HG03025 (cell line): ENCODE measurements at regions not wholly inside any gene's neighbourhood (a gene's known extent, or its start where the extent isn't known, plus 50 kb on each side); places are given as distances from the start of the nearest gene placed in this dataset.

Experiments
- ATAC-seq: cut with Tn5 transposase; IDR thresholded peaks from one replicate; pipeline ENCODE4 v1.9.1; 2021; ENCODE audit warnings: mild to moderate bottlenecking, moderate library complexity; ENCODE audit not compliant: unreplicated experiment, low FRiP score

DNA sequence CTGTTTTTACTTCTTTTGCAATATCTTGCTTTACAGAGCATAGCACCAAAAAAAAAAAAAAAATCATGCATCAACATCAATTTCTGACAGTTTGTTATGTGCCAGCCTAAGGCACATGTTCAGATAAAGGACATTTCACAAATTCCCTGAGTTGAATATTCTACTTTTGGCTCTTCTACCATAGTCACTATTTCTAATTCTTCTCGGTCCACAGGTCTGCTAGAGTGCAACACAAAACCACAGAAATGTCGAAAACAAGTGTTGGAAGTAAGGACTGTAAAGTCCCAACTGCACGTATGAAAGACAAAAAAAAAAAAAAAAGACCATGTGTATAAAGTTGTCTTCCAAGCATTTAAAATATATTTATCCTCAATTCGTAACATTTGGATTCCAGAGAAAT, 494.2 kb upstream of the INTU start:
- no peak for ATAC-seq

DNA sequence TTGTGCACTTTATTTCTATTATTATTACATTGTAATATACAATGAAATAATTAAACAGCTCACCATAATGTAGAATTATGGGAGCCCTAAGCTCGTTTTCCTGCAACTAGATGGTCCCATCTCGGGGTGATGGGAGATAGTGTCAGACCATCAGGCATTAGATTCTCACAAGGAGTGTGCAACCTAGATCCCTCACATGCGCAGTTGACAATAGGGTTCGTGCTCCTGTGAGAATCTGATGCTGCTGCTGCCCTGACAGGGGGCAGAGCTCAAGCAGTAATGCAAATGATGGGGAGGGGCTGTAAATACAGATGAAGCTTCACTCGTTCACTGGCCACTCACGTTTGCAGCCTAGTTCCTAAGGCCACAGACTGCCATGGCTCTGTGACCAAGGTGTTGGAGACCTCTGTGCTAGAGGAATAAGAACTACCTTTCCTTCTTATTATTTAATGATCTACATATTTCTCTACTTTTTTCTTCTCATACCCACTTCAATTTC, 492.9 kb upstream of the INTU start:
- no peak for ATAC-seq

DNA sequence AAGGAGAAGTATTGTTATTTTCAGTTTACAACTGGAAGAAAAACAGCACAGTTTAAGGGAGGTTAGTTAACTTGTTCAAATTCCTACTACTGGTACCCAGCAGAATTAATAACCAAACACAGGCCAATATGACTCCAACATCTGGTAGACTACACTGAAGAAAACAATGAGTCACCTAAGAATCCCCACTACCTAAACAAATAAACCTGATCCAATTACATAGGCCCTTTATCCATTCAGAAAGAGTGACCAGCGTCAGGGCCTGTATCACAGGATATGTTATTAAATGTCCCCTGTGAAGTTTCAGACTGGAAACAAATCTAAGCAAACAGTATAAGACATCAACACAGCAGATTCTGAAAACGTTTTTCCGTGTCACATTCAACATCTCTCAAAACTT, 492.5 kb upstream of the INTU start:
- ATAC-seq: no peak

DNA sequence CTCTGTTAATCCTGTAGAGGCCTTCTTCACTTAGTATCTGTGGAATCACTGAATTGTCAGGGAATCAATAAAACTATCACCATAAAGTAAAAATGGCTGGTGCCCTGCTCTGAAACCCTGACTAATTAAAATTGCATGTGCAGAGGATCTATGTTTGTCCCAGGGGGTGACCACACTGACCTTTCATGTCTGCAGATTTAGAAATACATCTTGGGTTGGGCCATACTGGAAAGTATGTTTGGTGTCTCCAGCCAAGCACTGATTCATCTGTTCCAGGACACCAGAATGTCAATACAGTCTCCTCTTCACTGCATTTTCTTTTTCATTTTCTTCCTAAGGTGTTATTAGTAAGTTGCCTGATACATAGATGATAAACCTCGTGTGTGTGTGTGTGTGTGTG, 490.9 kb upstream of the INTU start:
- ATAC-seq: no peak

DNA sequence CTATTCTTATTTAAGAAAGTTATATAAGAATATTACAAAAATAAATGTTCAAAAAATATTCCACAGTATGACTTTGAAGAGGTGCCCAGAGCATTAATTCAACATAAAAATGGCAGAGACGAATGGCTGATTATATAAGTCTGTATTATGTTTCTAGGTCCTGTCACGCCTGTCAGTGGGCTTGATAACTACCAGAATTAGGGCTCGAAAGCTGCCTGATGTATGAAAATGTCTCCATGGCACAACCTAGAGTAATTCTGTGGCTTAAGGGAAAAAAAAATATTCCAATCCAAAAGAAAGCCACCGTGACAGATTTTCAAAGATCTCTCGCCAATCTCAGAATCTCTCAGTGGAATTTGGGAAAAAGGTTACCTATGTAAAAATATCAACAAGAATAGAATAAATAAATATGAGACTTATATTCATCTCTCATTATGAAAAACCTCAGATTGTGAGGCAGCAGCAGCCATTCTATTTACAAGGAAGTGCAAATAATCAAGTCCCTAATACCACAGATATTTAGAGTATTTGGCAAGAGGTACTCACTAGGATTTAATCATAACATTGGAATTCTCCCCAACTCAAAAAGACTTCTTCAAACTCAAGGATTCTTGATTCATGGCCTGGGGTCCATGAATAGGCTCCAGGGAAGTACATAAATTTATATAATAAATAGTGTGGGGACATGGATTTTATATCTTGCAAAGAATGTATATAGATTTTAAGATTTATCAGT, 489.1 kb upstream of the INTU start:
- no peak for ATAC-seq

DNA sequence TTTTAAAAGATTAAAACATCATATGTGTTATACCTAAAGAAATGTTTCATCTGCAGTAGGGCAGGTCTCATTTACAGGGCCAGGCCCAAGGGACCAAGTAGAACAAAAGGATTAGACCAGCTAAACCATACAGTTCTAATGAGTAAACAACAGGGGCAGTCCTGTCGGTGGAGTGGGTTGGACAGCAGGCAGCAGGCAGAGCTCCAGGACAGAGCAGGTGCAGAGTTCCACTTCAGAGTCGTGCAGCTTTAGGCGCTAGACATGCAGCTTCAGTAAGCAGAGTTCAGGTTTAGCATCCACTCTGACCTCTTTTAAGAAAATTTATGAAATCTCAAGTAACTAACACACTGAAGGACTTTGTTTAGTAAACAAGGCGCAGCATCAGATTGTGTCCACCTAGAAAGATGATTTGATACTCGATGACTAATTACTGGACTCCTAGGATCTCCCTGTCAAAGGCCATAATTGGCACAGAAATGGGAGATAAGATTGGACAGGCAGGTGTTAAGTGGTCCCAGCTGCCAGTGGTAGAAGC, 487.7 kb upstream of the INTU start:
- no peak for ATAC-seq

DNA sequence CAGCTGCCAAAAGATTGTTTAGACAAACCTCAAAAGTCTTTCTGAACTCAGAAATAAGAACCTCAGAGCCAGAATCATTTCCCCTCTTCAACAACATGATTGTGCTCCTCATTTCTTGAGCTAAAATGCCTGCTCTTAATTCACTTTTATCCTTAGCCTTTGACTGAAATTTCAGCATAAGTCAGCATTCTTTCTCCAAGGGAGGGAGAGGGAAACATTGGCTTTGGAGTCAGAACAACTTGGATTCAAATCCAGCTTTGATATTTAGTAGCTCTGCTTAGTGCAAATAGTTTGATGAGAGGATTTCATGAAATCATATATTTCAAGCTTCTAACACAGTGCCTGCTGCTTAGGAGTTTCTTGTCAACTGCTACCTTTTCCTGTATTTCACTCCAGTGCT, 484.6 kb upstream of the INTU start:
- ATAC-seq: no peak

DNA sequence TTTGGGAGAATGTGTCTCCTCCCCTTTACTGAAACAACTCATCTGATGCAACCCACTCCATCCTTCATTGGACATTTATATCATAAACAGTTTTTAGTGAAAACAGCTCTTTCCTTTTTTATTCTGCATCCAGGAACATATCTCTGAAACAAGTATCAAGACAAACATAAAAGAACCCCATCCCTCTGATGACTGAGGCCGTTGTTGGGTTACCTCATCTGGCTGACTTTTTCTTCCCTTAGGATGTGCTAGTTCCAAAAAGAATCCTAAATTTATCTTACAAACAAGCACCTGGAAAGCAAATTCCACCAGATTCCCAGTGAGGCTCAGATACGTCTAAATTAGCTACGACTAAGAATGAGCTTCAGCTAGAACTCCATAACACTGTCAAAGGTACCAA, 483.7 kb upstream of the INTU start:
- ATAC-seq: no peak

DNA sequence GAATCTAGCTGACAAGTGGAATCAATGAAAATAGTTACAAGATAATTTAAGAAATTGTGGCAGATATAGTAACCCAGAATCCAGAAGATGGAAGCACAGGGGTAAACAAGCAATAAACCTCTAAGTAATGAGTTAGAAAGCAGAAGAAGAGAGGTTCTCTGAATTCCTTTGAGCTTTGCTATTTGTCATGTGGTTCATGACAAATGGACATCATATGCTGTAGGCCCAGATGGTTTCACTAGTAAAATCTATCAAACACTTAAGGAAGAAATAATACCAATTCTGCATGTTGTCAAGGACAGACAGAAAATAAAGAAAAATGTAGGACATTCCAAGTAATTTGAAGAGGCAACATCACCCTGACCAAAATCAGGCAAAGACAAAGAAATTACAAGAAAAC, 480.8 kb upstream of the INTU start:
- no peak for ATAC-seq

DNA sequence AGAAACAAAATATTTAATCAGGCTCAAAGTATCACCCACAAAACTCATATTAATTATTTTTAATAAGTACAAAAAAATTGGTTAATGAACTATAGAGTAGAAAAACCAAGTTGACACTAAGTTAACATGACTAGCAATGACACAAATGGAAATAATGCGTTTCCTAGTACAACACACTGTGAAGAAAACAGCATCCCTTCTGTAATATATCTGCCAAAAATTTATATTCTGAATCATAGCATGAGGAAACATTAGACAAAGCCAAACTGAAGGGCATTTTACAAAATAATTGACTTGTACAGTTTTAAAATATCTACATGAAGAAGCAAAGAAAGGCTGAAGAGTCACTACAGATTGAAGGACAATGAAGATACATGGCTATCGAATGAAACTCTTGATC, 477.6 kb upstream of the INTU start:
- ATAC-seq: no peak

DNA sequence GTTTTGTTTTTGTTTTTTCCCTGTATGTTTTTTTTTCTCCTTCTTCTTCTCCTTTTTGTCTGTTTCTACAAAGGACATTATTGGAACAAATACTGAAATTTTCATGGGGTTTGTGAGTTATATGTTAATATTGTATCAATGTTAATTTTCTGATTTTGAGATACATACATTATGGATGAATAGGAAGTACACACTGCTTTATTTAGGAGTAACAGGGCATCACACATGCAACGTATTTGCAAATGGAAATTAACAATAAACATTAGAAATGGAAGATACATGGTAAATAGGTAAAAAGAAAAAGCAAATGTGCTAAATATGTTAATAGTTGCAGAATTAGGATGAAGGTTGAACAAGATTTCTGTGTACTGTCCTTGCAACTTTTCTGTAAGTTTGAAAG, 477.2 kb upstream of the INTU start:
- ATAC-seq: no peak

DNA sequence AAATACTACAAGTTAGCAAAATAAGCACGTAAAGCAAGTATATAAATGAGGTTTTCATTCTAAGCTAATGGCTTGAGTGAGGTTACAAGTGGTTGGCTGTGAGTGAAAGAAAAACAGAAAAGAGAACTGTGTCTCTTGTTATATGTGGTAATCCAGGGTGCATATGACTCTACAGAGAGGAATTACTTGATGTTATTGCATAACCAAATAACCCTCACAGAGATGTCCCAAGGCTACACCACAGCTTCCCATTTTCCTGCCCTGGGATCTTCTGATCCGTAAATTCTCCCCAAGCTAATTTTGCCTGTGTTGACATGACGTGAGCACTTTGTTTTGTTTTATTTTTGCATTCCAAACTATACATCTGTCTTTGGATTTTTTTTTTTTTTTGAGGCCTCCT, 470.0 kb upstream of the INTU start:
- ATAC-seq: no peak

DNA sequence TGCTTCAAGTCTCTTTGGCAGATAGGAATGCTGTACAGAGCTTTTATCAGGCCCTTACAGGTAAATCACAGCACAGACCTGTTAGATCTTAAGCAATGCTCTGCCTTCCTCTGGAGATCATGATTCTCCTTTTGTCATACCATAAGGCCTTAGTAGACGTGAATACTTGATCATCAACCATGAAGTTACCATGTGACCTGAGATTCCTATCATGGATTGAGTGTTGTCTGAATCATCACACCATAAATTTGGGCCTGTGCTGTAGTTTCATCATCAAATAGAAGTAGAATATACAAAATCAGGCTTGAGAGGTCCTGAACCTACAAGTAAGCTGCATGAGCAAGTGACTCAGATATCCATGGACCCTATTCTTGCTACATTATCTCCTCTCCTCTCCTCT, 466.8 kb upstream of the INTU start:
- ATAC-seq: no peak

DNA sequence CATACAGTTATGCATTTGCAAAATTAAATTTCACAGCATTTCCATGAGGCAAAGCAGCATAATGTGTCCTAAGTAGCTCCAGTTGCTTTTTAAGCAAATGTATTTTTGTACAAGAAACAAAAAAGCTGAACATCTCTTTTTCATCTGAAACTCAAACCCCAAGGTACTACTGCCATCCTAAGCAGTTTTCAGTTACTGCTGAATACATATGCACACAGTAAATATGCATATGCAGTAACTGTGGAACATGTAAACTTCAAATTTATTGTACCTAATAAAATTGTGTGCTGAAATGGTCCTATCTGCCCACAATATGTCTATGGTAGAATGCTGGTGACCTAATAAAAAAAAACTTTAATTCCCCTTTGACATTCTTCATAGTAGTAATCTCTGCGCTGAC, 458.6 kb upstream of the INTU start:
- no peak for ATAC-seq

DNA sequence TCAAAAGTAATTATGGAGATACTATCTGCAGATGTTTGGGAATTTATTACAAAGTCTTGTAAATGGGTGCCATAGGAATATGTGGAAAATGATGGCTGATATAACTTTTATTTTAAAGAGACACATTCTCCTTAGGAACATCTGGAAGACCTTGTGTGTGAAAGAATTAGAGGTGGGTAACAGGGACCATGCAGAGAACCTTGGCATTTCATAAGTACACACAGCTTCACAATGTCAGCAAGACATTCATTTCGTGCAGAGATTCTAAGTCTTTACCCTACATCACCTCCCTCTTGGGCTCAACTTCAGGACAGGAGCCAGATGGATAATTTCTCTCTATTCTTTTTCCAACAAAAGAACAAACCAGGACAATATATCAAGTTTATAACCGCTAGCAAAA, 458.1 kb upstream of the INTU start:
- no peak for ATAC-seq

DNA sequence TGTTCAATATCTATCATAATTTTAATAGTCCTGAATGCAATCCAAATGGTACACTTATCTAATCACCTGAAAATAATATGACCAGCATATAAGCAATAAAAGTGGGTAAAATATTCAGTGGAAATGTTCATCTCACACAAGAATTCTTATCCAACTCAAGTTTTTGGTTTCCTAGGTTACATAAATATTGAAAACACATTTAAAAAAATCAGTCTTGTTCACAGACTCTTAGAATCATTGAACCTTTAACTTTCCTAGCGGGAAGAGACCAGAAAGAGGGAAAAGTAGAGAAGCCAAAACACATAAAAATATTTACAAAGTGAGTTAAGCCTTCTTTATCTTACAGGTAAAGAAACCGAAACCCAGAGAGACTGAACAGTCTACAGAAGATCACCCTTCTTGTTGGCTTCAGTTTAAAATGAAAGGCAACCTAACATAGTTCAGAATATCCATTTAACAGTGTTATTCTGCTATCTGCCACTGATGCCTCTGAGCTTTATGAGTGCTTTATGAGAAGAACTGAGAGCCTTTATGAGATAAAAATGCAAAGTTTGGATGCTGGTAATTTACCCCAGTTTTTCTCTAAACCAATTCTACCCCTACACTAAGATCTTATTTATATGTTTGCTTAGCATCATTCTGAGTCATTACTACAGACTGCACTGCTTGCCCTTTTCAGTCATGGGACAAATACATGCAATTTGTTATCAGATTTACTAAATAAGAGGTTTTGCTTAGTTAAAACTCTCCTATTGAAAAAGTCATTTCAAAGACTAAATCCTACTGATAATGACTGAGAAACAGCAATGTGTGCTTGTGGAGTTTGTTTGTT, 453.3 kb upstream of the INTU start:
- no peak for ATAC-seq

DNA sequence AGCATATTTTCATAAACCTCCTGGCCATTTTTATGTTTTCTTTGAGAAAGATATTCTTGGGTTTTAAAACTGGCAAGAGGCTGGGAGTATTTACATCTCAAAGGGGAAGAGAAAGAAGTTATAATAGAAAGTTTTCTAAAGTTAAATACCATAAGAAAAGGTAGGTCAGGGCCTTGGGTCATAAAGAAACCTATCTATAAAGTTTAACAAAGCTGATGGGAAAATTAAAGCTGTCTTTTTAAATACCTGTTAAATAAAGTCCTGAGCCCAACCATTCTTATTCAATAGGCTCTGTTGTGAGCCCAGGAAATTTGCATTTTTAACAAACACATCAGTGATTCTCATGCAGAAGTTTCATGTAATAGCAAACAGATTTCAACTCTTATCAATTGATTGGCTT, 451.8 kb upstream of the INTU start:
- no peak for ATAC-seq

DNA sequence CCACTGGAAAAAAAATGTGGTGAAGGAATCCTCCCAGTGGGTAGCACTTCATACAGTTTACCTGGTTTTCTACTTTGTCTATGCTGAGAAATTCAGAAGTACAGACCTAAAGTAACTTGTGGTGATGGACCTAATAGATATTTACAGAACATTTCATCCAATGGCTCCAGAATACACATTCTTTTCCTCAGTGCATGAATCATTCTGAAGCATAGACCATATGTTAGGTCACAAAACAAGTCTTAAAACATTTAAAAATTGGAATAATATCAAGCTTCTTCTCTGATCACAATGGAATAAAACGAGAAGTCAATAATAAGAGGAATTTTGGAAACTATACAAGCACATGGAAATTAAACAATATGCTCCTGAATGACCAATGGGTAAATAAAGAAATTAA, 450.1 kb upstream of the INTU start:
- ATAC-seq: no peak

DNA sequence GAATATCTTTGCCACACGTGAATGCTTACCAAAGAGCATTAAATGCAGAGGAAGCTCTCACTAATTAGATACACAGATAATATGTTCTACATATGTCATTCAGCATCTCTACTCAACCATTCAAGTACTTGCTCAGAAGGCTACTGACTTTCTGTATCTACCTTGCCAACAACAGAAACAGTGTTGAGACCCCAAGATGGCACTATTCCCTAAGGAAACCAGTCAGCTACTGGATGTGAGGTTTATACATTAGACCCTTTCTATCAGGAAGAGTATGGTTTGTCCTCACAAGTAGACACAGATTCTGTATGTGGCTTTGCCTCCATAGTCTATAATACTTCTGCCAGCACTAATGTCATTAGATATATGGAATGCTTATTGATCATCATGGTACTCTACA, 443.9 kb upstream of the INTU start:
- no peak for ATAC-seq

DNA sequence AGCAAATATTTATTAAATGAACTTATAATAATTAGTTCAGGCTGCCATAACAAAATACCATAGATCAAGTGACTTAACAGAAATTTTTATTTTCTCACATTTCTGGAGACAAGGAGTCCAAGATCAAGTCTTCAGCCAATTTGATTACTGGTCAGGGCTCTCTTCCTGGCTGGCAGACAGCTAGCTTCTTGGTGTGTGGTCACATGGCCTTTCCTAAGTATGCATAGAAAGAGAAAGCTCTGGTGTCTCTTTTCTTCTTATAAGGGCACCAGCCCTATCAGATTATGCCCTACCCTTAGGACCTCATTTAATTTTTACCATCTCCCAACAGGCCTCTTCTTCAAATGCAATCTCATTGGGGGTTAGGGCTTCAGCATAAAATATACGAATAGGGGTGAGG, 438.5 kb upstream of the INTU start:
- no peak for ATAC-seq

DNA sequence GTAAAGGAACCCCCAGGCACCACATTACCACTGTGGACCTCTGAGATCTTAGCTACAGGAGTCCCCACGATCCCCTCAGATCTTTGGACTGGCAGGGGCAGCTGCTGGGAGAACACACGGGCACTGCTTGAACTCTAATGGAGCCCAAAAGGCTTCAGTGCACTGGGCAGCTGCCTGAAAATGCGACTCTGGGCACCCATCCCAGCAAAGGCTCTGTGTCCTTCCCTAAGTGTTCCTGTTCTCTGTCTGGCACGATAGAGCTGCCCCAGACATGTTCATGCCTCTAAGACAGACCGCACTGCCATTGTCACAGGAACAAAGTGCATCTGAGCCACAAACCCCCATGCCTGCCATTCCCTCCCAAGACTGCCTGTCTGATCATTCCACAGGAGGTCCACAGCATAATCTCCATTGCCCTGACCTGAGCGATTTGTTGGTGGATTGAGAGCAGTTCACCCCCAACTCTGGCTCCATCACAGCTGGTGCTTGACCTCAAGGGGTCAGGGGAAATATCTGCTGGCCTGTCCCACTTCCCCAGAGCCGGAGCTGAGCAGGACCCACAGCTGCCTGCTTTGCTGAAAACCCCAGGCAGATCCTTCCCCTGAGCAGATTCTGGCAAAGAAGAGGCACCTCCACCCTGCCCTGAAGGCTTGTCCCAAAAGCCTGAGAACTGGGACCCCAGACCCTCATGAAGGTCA, 436.0 kb upstream of the INTU start:
- no peak for ATAC-seq
